HL-60 (cell line): ENCODE measurements at regions not wholly inside any gene's neighbourhood (a gene's known extent, or its start where the extent isn't known, plus 50 kb on each side); places are given as distances from the start of the nearest gene placed in this dataset.

ENCODE experiments used
- DNase-seq, 2 experiments: peaks; one replicate each; pipeline ENCODE4 v3.0.0-alpha.2; 2010 to 2020; ENCODE audit warnings: low read depth in 1 of 2, low spot score in 1 of 2
- H3K27ac ChIP-seq: fragments of 250-450 bp; sonication (Bioruptor Pico); replicated peaks from 2 replicates; pipeline ENCODE4 v1.5.1; 2020; ENCODE audit warnings: mild to moderate bottlenecking, moderate library complexity
- H3K27me3 ChIP-seq: fragments of 250-450 bp; sonication (Bioruptor Pico); 2 replicates; pipeline ENCODE4 v1.5.1; 2021; ENCODE audit warnings: mild to moderate bottlenecking, moderate library complexity; ENCODE audit not compliant: insufficient read depth, poor library complexity, severe bottlenecking
- H3K4me3 ChIP-seq: replicated peaks from 2 replicates; pipeline ENCODE4 v1.5.1; 2011; ENCODE audit warnings: mild to moderate bottlenecking, control low read depth, low read length; ENCODE audit not compliant: insufficient read depth
- CTCF ChIP-seq: IDR thresholded peaks from one replicate; pipeline ENCODE4 v1.5.1; 2011; ENCODE audit warnings: low read length, control low read depth, inconsistent platforms; ENCODE audit not compliant: insufficient read depth
- GABPA ChIP-seq: IDR thresholded peaks from 2 replicates; pipeline ENCODE4 v1.6.1; 2012; ENCODE audit warnings: low read depth
- POLR2AphosphoS5 ChIP-seq: IDR thresholded peaks from 2 replicates; pipeline ENCODE4 v1.6.1; 2012; ENCODE audit warnings: low read depth
- REST ChIP-seq: IDR thresholded peaks from 2 replicates; pipeline ENCODE4 v1.6.1; 2012; ENCODE audit warnings: low read depth; ENCODE audit not compliant: insufficient replicate concordance
- SPI1 ChIP-seq: IDR thresholded peaks from 2 replicates; pipeline ENCODE4 v1.6.1; 2012; ENCODE audit warnings: low read depth, mild to moderate bottlenecking, borderline replicate concordance

GRCh38 chr4:140281828-140282552 lies 91.5 kb upstream of the SCOC start:
- H3K27ac ChIP-seq, result no peak overlapping the region
- no peak for DNase-seq
- TF ChIP-seq POLR2AphosphoS5 (no peak), SPI1 (no peak), CTCF (no peak), REST (no peak), GABPA (no peak)

GRCh38 chr4:140277576-140277975 lies 95.9 kb upstream of the SCOC start:
- H3K27me3 ChIP-seq, result peaks cover 3% of the 10 kb centered on the region
- no peak overlapping the region for H3K27ac ChIP-seq
- TF ChIP-seq REST (no peak), SPI1 (no peak), CTCF (no peak), POLR2AphosphoS5 (no peak), GABPA (no peak)
- no peak for DNase-seq
- H3K4me3 ChIP-seq, result no peak overlapping the region

More at GRCh38 chr4:140281828-140282552, 91.5 kb upstream of the SCOC start:
- H3K27me3 ChIP-seq, result peaks cover 6% of the 10 kb centered on the region
- no peak overlapping the region for H3K4me3 ChIP-seq

GRCh38 chr4:140271553-140271952 lies 101.9 kb upstream of the SCOC start:
- TF ChIP-seq SPI1, result no peak
- TF ChIP-seq POLR2AphosphoS5, result no peak
- TF ChIP-seq CTCF, result no peak
- TF ChIP-seq REST, result no peak
- TF ChIP-seq GABPA, result no peak
- H3K27ac ChIP-seq, result no peak overlapping the region
- no peak overlapping the region for H3K4me3 ChIP-seq
- peaks cover 3% of the 10 kb centered on the region for H3K27me3 ChIP-seq
- no peak for DNase-seq
